HG03575 (cell line): ENCODE measurements at regions not wholly inside any gene's neighbourhood (a gene's known extent, or its start where the extent isn't known, plus 50 kb on each side); places are given as distances from the start of the nearest gene placed in this dataset.

Source experiments
- ATAC-seq: cut with Tn5 transposase; IDR thresholded peaks from one replicate; pipeline ENCODE4 v1.9.1; 2021; ENCODE audit not compliant: unreplicated experiment, insufficient number of reproducible peaks, low FRiP score; ENCODE audit errors: extremely low read depth

- no peak for ATAC-seq
Observed at GRCh38 chr2:18690342-18690741, 101.0 kb upstream of the NT5C1B start.

GRCh38 chr2:18684206-18685038, 95.1 kb upstream of the NT5C1B start:
- ATAC-seq = no peak

- ATAC-seq = no peak
Observed at GRCh38 chr2:18682681-18683080, 93.3 kb upstream of the NT5C1B start.

- no peak for ATAC-seq
Observed at GRCh38 chr2:18677280-18677679, 87.9 kb upstream of the NT5C1B start.

- no peak for ATAC-seq
Observed at GRCh38 chr2:18674309-18674708, 84.9 kb upstream of the NT5C1B start.

GRCh38 chr2:18671363-18671762, 82.0 kb upstream of the NT5C1B start:
- no peak for ATAC-seq

GRCh38 chr2:18668221-18668620, 78.9 kb upstream of the NT5C1B start:
- no peak for ATAC-seq

GRCh38 chr2:18664421-18664820, 75.1 kb upstream of the NT5C1B start:
- ATAC-seq = no peak

- no peak for ATAC-seq
Observed at GRCh38 chr2:18663861-18664260, 74.5 kb upstream of the NT5C1B start.

GRCh38 chr2:18662689-18663088, 73.3 kb upstream of the NT5C1B start:
- no peak for ATAC-seq

- no peak for ATAC-seq
Observed at GRCh38 chr2:18659915-18660314, 70.5 kb upstream of the NT5C1B start.

- ATAC-seq = no peak
Observed at GRCh38 chr2:18656048-18656447, 66.7 kb upstream of the NT5C1B start.

GRCh38 chr2:18651842-18652774, 62.7 kb upstream of the NT5C1B start:
- ATAC-seq = no peak

GRCh38 chr2:18650221-18650620, 60.9 kb upstream of the NT5C1B start:
- no peak for ATAC-seq

- ATAC-seq = no peak
Observed at GRCh38 chr2:18649502-18650135, 60.2 kb upstream of the NT5C1B start.

GRCh38 chr2:18648161-18648560, 58.8 kb upstream of the NT5C1B start:
- no peak for ATAC-seq

GRCh38 chr2:18647731-18648130, 58.4 kb upstream of the NT5C1B start:
- ATAC-seq = no peak

- ATAC-seq = no peak
Observed at GRCh38 chr2:18645315-18645714, 55.9 kb upstream of the NT5C1B start.

- ATAC-seq = no peak
Observed at GRCh38 chr2:18644115-18644462, 54.7 kb upstream of the NT5C1B start.
